ENCODE measurements at regions not wholly inside any gene's neighbourhood (a gene's known extent, or its start where the extent isn't known, plus 50 kb on each side); places are given as distances from the start of the nearest gene placed in this dataset.

GRCh38 chr2:18356676-18357075, 203.8 kb downstream of the RDH14 start:
- no peaks in the 10 kb centered on the region for H3K36me3 Mint-ChIP-seq
- ATAC-seq = peak; percentile 40
- no peaks in the 10 kb centered on the region for H3K9me3 Mint-ChIP-seq
- H3K4me1 Mint-ChIP-seq = no peaks in the 10 kb centered on the region
- no peak overlapping the region for H3K27ac Mint-ChIP-seq
- H3K4me3 Mint-ChIP-seq = no peak overlapping the region
- H3K27me3 Mint-ChIP-seq = peaks cover 4% of the 10 kb centered on the region

- Mint-ChIP-seq H3K4me3 (no peak overlapping the region), H3K27me3 (peaks cover 12% of the 10 kb centered on the region), H3K4me1 (no peaks in the 10 kb centered on the region), H3K9me3 (peaks cover 5% of the 10 kb centered on the region), H3K36me3 (no peaks in the 10 kb centered on the region), H3K27ac (no peak overlapping the region)
- ATAC-seq = no peak
Observed at GRCh38 chr2:18349421-18349820, 211.0 kb downstream of the RDH14 start.

- H3K4me1 Mint-ChIP-seq = no peaks in the 10 kb centered on the region
- H3K27ac Mint-ChIP-seq = no peak overlapping the region
- H3K4me3 Mint-ChIP-seq = no peak overlapping the region
- no peak for ATAC-seq
- peaks cover 12% of the 10 kb centered on the region for H3K27me3 Mint-ChIP-seq
- no peaks in the 10 kb centered on the region for H3K36me3 Mint-ChIP-seq
- peaks cover 5% of the 10 kb centered on the region for H3K9me3 Mint-ChIP-seq
Observed at GRCh38 chr2:18346874-18347273, 213.6 kb downstream of the RDH14 start.

GRCh38 chr2:18346344-18346743, 214.1 kb downstream of the RDH14 start:
- ATAC-seq = no peak
- Mint-ChIP-seq H3K4me1 (no peaks in the 10 kb centered on the region), H3K27ac (no peak overlapping the region), H3K4me3 (no peak overlapping the region), H3K36me3 (no peaks in the 10 kb centered on the region), H3K9me3 (peaks cover 5% of the 10 kb centered on the region), H3K27me3 (peaks cover 9% of the 10 kb centered on the region)

GRCh38 chr2:18345848-18346247, 214.6 kb downstream of the RDH14 start:
- no peak for ATAC-seq
- Mint-ChIP-seq H3K4me3 (no peak overlapping the region), H3K36me3 (no peaks in the 10 kb centered on the region), H3K27ac (no peak overlapping the region), H3K27me3 (peaks cover 4% of the 10 kb centered on the region), H3K4me1 (no peaks in the 10 kb centered on the region), H3K9me3 (peaks cover 2% of the 10 kb centered on the region)

GRCh38 chr2:18342901-18343300, 217.6 kb downstream of the RDH14 start:
- Mint-ChIP-seq H3K9me3 (no peaks in the 10 kb centered on the region), H3K4me1 (no peaks in the 10 kb centered on the region), H3K27ac (no peak overlapping the region), H3K27me3 (peaks cover 6% of the 10 kb centered on the region), H3K4me3 (no peak overlapping the region), H3K36me3 (no peaks in the 10 kb centered on the region)
- ATAC-seq = no peak

GRCh38 chr2:18339326-18339725, 221.1 kb downstream of the RDH14 start:
- H3K4me1 Mint-ChIP-seq = no peaks in the 10 kb centered on the region
- no peaks in the 10 kb centered on the region for H3K36me3 Mint-ChIP-seq
- H3K4me3 Mint-ChIP-seq = no peak overlapping the region
- H3K9me3 Mint-ChIP-seq = no peaks in the 10 kb centered on the region
- H3K27me3 Mint-ChIP-seq = peaks cover 25% of the 10 kb centered on the region
- no peak overlapping the region for H3K27ac Mint-ChIP-seq
- no peak for ATAC-seq

GRCh38 chr2:18336975-18337374, 223.5 kb downstream of the RDH14 start:
- H3K9me3 Mint-ChIP-seq = no peaks in the 10 kb centered on the region
- H3K4me3 Mint-ChIP-seq = no peak overlapping the region
- ATAC-seq = peak; percentile 6
- no peaks in the 10 kb centered on the region for H3K4me1 Mint-ChIP-seq
- H3K27me3 Mint-ChIP-seq = peaks cover 40% of the 10 kb centered on the region
- no peaks in the 10 kb centered on the region for H3K36me3 Mint-ChIP-seq
- H3K27ac Mint-ChIP-seq = no peak overlapping the region

GRCh38 chr2:18332477-18332876, 228.0 kb downstream of the RDH14 start:
- no peak overlapping the region for H3K27ac Mint-ChIP-seq
- peak; percentile 4 for ATAC-seq
- H3K27me3 Mint-ChIP-seq = peaks cover 33% of the 10 kb centered on the region
- no peaks in the 10 kb centered on the region for H3K36me3 Mint-ChIP-seq
- H3K4me1 Mint-ChIP-seq = no peaks in the 10 kb centered on the region
- H3K4me3 Mint-ChIP-seq = no peak overlapping the region
- H3K9me3 Mint-ChIP-seq = no peaks in the 10 kb centered on the region

- ATAC-seq = no peak
- Mint-ChIP-seq H3K36me3 (no peaks in the 10 kb centered on the region), H3K4me1 (no peaks in the 10 kb centered on the region), H3K4me3 (no peak overlapping the region), H3K27me3 (no peaks in the 10 kb centered on the region), H3K27ac (no peak overlapping the region), H3K9me3 (no peaks in the 10 kb centered on the region)
Observed at GRCh38 chr2:18325118-18325517, 235.3 kb downstream of the RDH14 start.

GRCh38 chr2:18319987-18320386, 240.5 kb downstream of the RDH14 start:
- ATAC-seq = no peak
- no peak overlapping the region for H3K27ac Mint-ChIP-seq
- H3K27me3 Mint-ChIP-seq = no peaks in the 10 kb centered on the region
- H3K36me3 Mint-ChIP-seq = no peaks in the 10 kb centered on the region
- H3K9me3 Mint-ChIP-seq = no peaks in the 10 kb centered on the region
- no peaks in the 10 kb centered on the region for H3K4me1 Mint-ChIP-seq
- H3K4me3 Mint-ChIP-seq = no peak overlapping the region

GRCh38 chr2:18317017-18317416, 243.4 kb downstream of the RDH14 start:
- Mint-ChIP-seq H3K4me3 (no peak overlapping the region), H3K27ac (no peak overlapping the region), H3K27me3 (no peaks in the 10 kb centered on the region), H3K4me1 (no peaks in the 10 kb centered on the region), H3K9me3 (no peaks in the 10 kb centered on the region), H3K36me3 (no peaks in the 10 kb centered on the region)
- ATAC-seq = no peak

GRCh38 chr2:18312818-18313217, 247.6 kb downstream of the RDH14 start:
- H3K9me3 Mint-ChIP-seq = no peaks in the 10 kb centered on the region
- H3K36me3 Mint-ChIP-seq = no peaks in the 10 kb centered on the region
- H3K4me3 Mint-ChIP-seq = no peak overlapping the region
- peaks cover 12% of the 10 kb centered on the region for H3K27me3 Mint-ChIP-seq
- ATAC-seq = no peak
- no peaks in the 10 kb centered on the region for H3K4me1 Mint-ChIP-seq
- H3K27ac Mint-ChIP-seq = no peak overlapping the region

- Mint-ChIP-seq H3K27ac (no peak overlapping the region), H3K4me1 (no peaks in the 10 kb centered on the region), H3K27me3 (peaks cover 12% of the 10 kb centered on the region), H3K4me3 (no peak overlapping the region), H3K9me3 (no peaks in the 10 kb centered on the region), H3K36me3 (no peaks in the 10 kb centered on the region)
- no peak for ATAC-seq
Observed at GRCh38 chr2:18311420-18312195, 248.8 kb downstream of the RDH14 start.

GRCh38 chr2:18309627-18310026, 250.8 kb downstream of the RDH14 start:
- Mint-ChIP-seq H3K4me3 (no peak overlapping the region), H3K36me3 (no peaks in the 10 kb centered on the region), H3K27ac (no peak overlapping the region), H3K4me1 (no peaks in the 10 kb centered on the region), H3K27me3 (peaks cover 12% of the 10 kb centered on the region), H3K9me3 (no peaks in the 10 kb centered on the region)
- no peak for ATAC-seq

- peaks cover 12% of the 10 kb centered on the region for H3K27me3 Mint-ChIP-seq
- H3K4me1 Mint-ChIP-seq = no peaks in the 10 kb centered on the region
- H3K4me3 Mint-ChIP-seq = no peak overlapping the region
- ATAC-seq = no peak
- H3K27ac Mint-ChIP-seq = no peak overlapping the region
- H3K36me3 Mint-ChIP-seq = no peaks in the 10 kb centered on the region
- H3K9me3 Mint-ChIP-seq = no peaks in the 10 kb centered on the region
Observed at GRCh38 chr2:18309188-18309587, 251.3 kb downstream of the RDH14 start.
